ENCODE measurements at regions not wholly inside any gene's neighbourhood (a gene's known extent, or its start where the extent isn't known, plus 50 kb on each side); places are given as distances from the start of the nearest gene placed in this dataset.

- TF ChIP-seq REST (IDR thresholded peaks at IDR 0.05; ENCODE audit: insufficient read depth in 1 of 2, low read depth in 2 of 2, low read length in 2 of 2) = no peak
- TF ChIP-seq TAF1 (IDR thresholded peaks at IDR 0.05; ENCODE audit: borderline replicate concordance, insufficient read depth, low read length) = no peak
- TF ChIP-seq SIN3A (IDR thresholded peaks at IDR 0.05; ENCODE audit: borderline replicate concordance, insufficient read depth, low read length) = no peak
- no peak for TF ChIP-seq POLR2AphosphoS5 (IDR thresholded peaks at IDR 0.05; ENCODE audit: low read depth, low read length)
- no peak for TF ChIP-seq FOXP2 (optimal IDR thresholded peaks at IDR 0.05; ENCODE audit: borderline replicate concordance, extremely low read depth, extremely low read length, insufficient read depth)
These were observed 568.5 kb upstream of the SLC8A1 start for GRCh38 chr2:41020358-41020757.

GRCh38 chr2:41024816-41025215 lies 572.9 kb upstream of the SLC8A1 start:
- TF ChIP-seq SIN3A (IDR thresholded peaks at IDR 0.05; ENCODE audit: borderline replicate concordance, insufficient read depth, low read length) (no peak), REST (IDR thresholded peaks at IDR 0.05; ENCODE audit: insufficient read depth in 1 of 2, low read depth in 2 of 2, low read length in 2 of 2) (no peak), FOXP2 (optimal IDR thresholded peaks at IDR 0.05; ENCODE audit: borderline replicate concordance, extremely low read depth, extremely low read length, insufficient read depth) (no peak), POLR2AphosphoS5 (IDR thresholded peaks at IDR 0.05; ENCODE audit: low read depth, low read length) (no peak)

- TF ChIP-seq SIN3A (IDR thresholded peaks at IDR 0.05; ENCODE audit: borderline replicate concordance, insufficient read depth, low read length) = no peak
- no peak for TF ChIP-seq POLR2AphosphoS5 (IDR thresholded peaks at IDR 0.05; ENCODE audit: low read depth, low read length)
- no peak for TF ChIP-seq FOXP2 (optimal IDR thresholded peaks at IDR 0.05; ENCODE audit: borderline replicate concordance, extremely low read depth, extremely low read length, insufficient read depth)
- no peak for TF ChIP-seq TAF1 (IDR thresholded peaks at IDR 0.05; ENCODE audit: borderline replicate concordance, insufficient read depth, low read length)
- TF ChIP-seq REST (IDR thresholded peaks at IDR 0.05; ENCODE audit: insufficient read depth in 1 of 2, low read depth in 2 of 2, low read length in 2 of 2) = no peak
These were observed 574.7 kb upstream of the SLC8A1 start for GRCh38 chr2:41026613-41027012.

GRCh38 chr2:41027095-41027494 lies 575.2 kb upstream of the SLC8A1 start:
- TF ChIP-seq SIN3A (IDR thresholded peaks at IDR 0.05; ENCODE audit: borderline replicate concordance, insufficient read depth, low read length) = no peak
- TF ChIP-seq POLR2AphosphoS5 (IDR thresholded peaks at IDR 0.05; ENCODE audit: low read depth, low read length) = no peak
- TF ChIP-seq FOXP2 (optimal IDR thresholded peaks at IDR 0.05; ENCODE audit: borderline replicate concordance, extremely low read depth, extremely low read length, insufficient read depth) = no peak
- TF ChIP-seq TAF1 (IDR thresholded peaks at IDR 0.05; ENCODE audit: borderline replicate concordance, insufficient read depth, low read length) = no peak
- TF ChIP-seq REST (IDR thresholded peaks at IDR 0.05; ENCODE audit: insufficient read depth in 1 of 2, low read depth in 2 of 2, low read length in 2 of 2) = no peak

GRCh38 chr2:41031282-41031681 lies 579.4 kb upstream of the SLC8A1 start:
- TF ChIP-seq FOXP2 (optimal IDR thresholded peaks at IDR 0.05; ENCODE audit: borderline replicate concordance, extremely low read depth, extremely low read length, insufficient read depth) = no peak
- no peak for TF ChIP-seq SIN3A (IDR thresholded peaks at IDR 0.05; ENCODE audit: borderline replicate concordance, insufficient read depth, low read length)
- no peak for TF ChIP-seq TAF1 (IDR thresholded peaks at IDR 0.05; ENCODE audit: borderline replicate concordance, insufficient read depth, low read length)
- no peak for TF ChIP-seq POLR2AphosphoS5 (IDR thresholded peaks at IDR 0.05; ENCODE audit: low read depth, low read length)
- TF ChIP-seq REST (IDR thresholded peaks at IDR 0.05; ENCODE audit: insufficient read depth in 1 of 2, low read depth in 2 of 2, low read length in 2 of 2) = no peak
